Stimulated activated CD8-positive, alpha-beta memory T cell treated with anti-CD3 and anti-CD28 coated beads, Interleukin-7, amount 100 ng/mL, for 4 hours (primary cell): ENCODE measurements at regions not wholly inside any gene's neighbourhood (a gene's known extent, or its start where the extent isn't known, plus 50 kb on each side); places are given as distances from the start of the nearest gene placed in this dataset.
"Not testable (repeated sequence)": the region's sequence is repeated elsewhere in the genome, so short reads cannot be mapped to it uniquely, and the experiment has no call there.

ENCODE experiments used
- DNase-seq, 2 donors: peaks; one replicate each; pipeline ENCODE4 v3.0.0-alpha.2; 2020; ENCODE audit warnings: low read depth in 2 of 2

DNA sequence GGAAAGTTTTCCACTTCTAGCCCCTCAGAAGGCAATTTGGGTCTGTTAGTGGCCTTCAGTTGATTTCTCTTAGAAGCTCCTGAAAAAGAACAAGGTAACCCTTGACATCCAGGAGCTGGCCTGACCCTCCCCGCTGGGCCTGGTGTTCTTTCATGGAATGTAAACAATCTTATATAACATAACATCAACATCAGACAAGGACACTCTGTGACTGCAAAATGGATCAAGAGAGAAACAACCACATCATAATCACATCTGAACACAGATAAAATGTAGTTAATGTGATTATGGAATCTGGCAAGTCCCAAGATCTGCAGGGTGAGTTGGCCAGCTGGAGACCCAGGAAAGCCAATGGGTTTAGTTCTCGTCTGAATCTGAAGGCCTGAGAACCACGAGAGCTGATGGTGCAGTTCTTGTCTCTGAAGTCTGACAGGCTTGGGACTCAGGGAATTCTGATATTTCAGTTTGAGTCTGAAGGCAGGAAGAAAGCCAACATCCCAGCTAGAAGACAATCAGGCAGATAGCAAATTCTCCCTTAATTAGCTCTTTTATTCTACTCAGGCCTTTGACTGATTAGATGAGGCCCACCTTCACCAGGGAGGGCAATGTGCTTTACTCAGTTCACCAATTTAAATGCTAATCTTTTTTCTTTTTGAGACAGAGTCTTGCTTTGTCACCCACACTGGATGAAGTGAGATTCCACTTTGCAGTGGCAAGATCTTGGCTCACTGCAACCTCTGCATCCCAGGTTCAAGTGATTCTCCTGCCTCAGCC is 91.4 kb upstream of the NAMPT start:
- no peak for DNase-seq

DNA sequence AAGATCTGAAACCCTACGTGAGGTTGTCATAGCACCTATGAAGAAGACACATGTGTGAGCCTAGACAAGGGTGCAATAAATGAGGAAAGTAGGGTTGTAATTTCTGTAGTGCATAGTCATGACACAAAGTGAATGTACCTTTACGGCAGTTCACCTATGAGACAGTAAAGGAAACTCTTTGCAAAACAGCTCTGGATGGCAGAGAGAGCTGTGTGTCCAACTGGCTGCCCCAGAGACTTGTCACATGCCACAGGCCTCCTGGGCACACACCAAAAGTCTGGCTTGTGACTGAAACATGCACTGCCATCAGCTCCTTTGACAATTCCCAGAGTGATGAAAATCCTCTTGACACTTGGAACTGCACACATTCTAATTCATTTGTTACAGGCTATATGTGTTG is 90.7 kb upstream of the NAMPT start:
- DNase-seq, result no peak

DNA sequence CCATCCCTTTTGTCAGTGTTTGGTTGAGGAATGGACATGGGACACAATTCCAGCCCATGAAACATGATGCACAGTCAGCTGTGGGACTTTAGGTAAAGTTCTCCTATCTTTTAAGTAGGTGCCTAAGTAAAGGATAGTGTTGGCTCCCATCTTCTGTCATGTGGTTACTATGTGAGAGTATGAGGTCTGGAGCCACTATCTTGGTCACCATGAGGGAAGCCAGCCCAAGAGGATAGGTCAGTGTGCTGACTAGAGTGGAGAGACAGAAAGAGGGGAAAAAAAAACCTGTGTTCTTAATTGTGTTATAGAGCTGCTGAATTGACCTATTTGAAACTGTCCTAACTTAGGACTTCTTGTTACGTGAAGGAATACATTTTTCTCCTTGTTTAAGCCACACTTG is 89.7 kb upstream of the NAMPT start:
- no peak for DNase-seq

DNA sequence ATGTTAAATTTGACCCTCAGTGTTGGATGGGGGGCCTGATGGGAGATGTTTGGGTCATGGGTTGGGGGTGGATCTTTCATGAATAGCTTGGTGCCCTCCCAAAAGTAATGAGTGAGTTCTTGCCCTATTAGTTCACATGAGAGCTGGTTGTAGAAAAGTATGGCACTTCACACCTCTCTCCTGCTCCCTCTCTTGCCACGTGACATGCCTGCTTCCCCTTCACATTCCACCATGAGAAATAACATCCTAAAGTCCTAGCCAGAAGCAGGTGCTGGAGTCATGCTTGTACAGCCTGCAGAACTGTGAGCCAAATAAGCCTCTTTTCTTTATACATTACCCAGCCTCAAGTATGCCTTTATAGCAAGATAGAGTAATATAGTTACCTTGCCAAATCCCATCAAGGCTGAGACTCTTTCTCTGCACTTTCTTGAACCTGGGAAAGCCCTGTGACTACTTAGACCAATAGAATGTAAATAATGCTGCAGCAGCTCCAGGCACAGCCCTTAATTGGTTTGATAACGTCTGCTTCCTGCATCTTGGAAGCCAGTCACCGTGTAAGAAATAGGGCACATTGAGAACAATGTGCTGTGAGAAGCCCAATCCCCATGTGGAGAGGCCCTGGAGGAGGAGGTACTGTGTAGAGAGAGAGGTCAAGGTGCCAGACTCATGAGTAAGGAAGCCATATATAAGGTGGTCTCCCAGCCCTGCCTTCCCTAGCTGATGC is 88.0 kb upstream of the NAMPT start:
- DNase-seq, result no peak

DNA sequence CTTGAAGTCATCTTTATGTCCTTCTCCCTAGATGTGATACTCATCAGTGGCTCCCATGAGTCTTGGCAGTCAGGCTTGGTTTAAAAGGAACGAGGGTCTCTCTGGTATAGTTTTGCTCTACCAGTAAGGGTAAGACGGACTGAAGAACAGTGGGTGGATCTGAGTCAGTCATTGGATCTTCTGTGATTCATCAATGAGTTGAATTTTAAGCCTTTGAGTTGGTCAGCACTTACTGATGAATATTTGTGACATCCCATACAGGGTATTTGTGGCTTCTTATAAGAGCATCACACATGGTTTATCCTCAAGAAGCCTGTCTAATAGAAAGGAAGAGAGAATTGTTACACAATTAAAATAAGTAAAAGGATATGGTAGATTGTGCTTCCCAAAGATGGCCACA is 87.3 kb upstream of the NAMPT start:
- no peak for DNase-seq

DNA sequence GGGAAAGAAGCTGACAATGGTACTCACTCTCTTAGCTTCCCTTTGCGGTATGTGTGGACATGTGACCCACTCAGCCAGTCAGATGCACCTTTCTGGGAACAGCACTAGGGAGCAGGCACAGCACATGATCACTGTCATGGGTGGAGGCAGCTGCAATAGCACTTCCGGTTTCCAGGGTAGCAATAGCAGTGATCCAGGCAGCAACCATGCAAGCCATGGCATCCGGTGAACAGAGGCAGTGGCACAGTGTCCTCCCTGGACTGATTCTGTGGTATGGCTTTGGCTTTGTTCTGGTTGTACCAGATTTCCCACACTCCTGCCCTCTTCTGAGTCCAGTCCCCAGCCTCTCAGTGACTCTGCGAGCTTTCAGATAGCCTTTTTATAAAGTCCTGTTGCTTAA is 86.8 kb upstream of the NAMPT start:
- DNase-seq, result no peak

DNA sequence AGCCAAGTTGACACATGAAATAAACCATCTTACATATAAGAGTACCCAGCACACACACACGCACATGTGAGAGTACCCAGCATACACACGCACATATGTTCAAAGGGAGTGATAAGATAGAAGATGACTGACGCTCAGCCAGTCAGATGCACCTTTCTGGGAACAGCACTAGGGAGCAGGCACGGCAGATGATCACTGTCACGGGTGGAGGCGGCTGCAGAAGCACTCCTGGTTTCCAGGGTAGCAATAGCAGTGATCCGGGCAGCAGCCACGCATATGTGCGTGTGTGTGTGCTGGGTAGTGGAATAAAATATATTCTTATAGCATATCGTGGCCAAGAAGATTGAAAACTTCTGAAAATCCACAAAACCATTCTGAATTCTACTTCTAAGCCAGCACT is 85.8 kb upstream of the NAMPT start:
- DNase-seq, result no peak

DNA sequence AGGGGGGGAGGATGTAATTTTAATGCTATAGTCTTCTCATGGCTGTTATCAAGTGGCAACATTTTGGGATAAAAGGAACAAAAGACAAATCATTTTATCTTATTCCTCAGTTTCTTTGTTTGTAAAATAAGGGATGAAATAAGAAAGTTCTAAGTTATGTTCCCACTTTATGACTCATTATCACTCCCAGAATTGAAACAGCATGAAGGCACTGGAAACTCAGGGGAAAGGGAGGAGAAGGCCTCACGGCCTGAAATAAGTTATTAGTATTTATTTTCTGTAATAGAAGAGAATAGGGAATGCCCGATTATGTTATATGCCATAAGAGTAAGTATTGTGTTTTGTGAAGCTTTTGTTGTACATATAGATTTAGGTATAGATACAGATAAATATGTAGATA is 85.0 kb upstream of the NAMPT start:
- no peak for DNase-seq

DNA sequence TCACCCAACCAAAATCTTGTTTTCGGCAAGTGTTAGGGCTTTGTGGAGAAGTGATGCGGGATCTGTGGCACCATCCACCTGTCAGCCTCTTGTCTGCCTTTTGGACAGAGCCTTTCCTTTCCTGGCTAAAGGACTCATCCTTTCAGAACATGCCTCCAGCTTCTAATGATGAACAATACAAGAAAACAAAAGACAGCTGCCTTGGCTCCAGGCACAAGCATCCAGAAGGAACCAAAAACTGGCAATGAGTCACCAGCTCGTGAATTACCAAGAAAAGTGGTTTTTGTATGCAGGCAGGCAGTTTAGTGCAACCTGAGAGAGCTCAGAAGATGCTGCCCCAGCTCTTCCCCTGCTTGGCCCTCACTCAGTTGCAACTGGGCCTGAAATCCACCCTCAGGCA is 84.6 kb upstream of the NAMPT start:
- DNase-seq, result no peak

DNA sequence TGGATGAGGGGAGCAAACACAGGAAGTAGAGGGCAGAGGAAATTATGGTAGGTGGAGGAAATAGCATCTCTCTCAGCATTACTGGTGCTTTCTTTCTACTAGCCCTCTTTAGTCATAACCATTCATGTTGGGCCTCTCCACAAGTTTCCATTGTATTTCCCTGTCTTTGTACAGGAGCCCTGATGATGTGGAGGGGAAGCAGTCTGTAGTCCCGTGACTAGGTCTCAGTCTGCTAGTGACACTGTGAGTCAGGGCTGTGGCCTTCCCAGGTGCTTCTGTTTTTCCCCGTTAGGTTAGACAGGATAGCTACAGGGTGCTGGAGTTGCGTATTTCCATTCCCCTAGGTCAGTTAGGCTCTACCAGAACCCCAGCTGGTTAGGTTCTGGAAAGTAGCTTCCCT is 82.9 kb upstream of the NAMPT start:
- DNase-seq, result no peak

DNA sequence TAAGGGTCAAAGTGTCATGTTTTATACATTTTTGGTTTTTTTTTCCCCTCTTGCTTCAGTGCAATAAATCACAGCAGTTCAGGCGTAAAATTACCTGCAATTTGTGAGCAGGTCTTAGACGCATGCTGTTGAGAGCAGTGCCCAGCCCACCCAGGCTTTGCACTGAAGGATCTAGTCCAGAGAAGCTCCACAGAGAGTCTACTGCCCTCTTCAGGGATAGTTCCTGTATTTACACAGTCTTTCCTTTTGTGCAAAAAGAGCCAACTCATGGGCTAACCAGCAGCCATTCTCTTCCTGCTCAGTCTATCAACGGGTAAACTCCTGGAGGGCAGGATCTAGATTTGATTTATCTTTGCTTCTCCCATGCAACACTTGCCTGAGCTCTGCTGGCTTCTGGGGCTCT is 82.2 kb upstream of the NAMPT start:
- DNase-seq, result no peak

DNA sequence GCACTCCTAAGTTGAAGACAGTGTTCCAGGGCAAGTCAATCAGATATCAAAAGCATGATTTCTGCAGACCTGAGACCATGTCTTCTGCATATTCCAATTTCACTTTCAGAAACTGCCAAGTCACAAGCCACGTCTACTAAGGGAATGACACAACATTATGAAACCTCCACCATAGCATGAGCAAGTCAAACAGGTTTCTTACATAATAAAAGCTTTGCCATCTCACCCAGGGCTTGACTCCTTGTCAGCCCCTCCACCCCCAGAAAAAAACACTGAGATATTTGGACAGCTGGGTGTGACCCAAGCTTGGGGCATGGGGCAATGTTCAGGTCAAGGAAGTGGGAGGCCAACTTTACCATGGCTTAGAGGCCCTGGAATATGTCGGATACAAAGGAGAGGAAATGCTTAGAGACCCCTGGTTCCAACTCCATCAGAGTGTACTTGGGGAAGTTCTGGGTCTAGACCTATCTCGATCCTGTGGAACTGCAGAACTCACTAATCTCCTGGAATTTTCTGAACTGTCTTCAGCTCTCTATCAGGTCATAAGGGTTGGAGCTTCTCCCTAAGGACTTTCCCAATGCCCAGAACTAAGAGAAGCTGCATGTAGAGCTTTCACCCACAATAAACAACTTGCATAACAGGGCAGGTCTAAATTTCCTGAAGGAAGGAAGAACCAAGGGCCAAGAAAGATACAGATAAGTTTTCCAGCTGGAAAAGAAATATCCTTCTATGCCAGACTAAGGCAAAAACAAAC is 80.6 kb upstream of the NAMPT start:
- DNase-seq, result no peak

DNA sequence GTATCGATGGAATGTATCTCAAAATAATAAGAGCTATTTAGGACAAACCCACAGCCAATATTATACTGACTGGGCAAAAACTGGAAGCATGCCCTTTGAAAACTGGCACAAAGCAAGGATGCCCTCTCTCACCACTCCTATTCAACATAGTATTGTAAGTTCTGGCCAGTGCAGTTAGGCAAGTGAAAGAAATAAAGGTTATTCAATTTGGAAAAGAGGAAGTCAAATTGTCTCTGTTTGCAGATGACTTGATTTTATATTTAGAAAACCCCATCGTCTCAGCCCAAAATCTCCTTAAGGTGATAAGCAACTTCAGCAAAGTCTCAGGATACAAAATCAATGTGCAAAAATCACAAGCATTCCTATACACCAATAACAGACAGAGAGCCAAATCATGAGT is 77.7 kb upstream of the NAMPT start:
- not testable (repeated sequence) for DNase-seq

DNA sequence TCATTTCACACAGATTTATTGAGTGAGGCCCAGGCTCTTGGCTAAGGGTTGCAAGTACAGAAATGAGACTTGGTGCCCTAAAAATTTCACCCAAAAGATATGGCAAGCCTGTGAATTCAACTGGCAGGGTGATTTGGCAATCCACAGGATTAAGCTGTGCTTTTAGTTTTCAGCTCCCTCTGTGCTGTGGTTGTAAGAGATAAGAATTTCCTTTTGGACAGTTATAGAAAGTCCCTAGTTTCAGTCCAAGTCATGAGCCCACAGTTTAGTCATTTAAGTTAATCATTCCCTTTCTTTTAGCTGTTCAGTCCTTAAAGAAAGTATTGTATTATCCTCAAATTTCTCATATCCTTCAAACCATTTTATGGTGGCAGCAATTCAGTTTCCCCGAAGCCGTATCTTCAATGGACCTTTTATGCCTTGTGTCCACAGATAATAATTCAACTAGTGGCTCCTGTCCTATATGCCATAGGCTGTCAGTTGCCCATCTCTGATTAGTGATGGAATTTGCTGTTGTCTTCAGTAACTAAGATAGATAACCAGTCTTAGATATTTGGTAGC is 73.4 kb upstream of the NAMPT start:
- no peak for DNase-seq

DNA sequence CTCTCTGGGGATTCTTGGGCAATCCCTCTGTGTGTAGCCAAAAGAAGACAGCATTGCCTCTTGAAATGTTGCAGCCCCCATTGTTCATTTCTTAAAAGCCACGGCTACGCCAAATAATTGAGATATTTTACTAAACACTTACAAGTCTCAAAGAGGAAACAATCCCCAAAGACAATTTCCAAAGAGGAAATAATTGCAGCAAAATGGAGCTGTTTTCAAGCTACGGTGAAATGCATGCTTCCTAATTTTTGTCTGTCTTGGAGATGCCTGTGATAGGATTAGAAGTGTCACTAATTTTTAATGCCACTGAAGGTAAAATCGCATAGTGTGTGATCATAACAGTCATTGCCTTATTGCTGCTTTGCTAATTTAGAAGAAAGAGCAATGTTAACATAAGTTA is 72.9 kb upstream of the NAMPT start:
- no peak for DNase-seq

DNA sequence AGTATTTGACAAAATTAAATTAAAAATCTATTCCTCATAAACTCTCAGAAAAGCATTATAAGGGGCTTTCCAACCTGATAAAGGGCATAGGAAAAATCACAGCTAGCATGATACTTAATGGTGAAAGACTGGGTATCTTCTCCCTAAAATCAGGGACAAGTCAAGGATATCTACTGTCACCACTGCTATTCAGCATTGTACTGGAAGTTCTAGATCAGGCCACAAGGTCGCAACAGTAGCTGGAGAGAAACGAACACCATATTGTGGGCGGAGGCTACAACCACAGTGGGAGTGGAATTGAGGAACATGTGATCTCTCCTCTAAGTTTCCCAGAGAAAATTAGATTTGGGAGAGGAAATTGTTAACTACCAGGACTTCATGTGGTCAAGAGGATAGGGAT is 70.0 kb upstream of the NAMPT start:
- no peak for DNase-seq

DNA sequence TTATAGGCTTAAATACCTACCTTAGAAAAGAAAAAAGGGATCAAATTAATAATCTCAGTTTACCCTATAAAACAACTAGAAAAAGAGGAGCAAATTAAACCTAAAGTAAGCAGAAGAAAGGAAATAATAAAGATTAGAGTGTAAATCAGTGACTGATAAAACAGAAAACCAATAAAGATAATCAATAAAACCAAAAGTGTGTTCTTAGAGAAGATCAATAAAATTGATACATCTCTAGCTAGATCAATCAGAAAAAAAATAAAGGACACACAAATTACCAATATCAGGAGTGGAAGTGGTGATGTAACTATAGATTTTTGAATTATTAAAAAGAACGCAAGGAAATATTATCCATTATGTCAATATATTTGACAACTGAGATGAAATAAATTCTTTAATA is 69.2 kb upstream of the NAMPT start:
- no peak for DNase-seq

DNA sequence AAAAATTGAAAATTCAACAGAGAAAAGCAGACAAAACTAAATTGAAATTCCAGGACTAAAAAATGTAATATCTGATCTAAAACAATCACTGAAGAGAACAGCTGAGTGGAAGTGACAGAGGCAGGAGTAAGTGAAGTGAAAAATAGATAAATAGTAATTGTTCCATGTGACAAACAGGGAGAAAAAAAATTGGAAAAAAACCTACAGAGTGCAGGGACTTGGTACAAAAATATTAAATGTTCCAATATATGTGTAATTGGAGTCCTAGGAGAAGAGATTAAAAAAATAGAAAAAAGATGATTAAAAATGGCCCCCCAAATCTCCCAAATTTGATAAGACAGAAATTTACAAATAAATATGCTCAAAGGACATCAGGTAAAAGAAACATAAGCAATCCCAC is 63.4 kb upstream of the NAMPT start:
- DNase-seq, result no peak

DNA sequence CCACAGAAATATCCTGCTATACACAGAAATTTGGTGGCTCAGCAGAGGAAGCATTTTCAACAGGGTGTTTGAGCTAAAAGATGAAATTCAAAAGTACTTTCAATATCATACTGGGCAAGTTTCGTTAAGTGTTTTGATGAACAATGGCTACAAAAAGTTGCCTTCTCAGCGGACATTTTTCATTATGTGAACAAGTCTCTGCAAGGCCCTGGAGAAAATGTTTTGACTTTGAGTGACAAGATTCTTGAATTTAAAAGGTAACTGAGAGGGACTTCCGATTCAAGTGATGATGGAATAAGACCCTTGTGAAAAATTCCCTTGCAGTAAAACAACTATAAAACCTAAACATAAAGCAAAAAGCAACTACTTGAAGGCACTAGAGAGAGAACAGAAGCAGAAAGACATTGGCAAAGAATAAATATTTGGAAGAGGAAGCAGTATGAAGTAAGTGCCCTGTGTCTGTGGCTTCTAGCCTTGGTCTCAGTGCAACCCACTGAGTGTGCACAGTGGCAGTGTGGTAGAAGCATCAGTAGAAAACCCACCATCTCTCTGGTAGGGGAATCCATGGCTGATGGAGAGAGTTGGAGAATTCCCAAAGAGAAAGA is 62.5 kb upstream of the NAMPT start:
- DNase-seq, result no peak

DNA sequence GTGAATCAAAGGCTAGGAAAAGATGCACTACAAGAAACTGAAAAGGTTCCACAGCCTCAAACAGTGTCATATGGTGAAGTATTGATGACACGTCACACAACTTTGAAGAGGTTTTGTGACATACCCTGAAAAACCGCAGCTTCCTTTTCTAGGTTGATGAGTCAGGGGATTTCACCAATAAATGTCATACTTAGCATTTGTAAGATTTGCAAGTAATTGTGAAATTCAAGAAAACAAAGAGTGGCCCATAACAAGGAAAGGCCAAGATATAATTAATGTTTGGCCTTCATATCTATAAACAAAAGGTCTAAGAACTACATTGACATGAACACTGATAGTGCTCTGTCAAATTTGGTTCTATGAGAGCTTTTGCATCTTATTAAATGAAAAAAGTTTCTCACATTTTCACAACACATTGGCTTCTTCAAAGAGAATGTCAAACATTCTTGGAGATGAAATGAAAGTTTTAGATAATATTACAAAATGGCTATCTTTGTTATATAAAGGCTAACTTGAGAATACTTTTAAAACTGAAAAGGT is 62.0 kb upstream of the NAMPT start:
- peak in 1 of 2 donors; percentile 44 for DNase-seq

DNA sequence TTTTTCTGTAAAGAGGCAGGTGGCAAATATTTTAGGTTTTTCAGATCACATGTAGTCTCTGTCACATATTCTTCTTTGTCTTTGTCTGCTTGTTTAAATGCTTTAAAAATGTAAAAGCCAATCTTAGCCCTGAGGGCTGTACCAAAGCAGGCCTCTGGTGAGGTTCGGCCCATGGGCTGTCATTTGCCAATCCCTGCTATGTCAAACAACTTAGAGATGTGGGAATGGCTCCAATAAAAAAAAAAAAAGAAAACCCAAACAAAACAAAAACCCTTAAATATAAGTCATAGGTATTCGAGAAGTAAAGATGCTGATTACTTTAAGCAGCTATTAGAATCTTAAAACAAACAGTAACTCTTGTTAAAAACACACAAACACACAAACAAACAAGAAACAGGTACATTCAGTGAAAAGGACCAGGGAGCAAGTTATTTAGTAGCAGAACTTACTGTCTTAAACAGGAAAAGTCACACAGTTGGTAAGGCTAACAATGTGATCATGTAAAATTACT is 61.4 kb upstream of the NAMPT start:
- no peak for DNase-seq
